Peyer's patch (tissue), 4 donors: ENCODE measurements at regions not wholly inside any gene's neighbourhood (a gene's known extent, or its start where the extent isn't known, plus 50 kb on each side); places are given as distances from the start of the nearest gene placed in this dataset.

ENCODE experiments used
- DNase-seq, 3 donors: peaks; one replicate each; pipeline ENCODE4 v3.0.0-alpha.2; 2017 to 2019
- H3K27ac ChIP-seq, 4 donors: fragments of 200-600 bp; sonication (generic); one replicate each; pipeline ENCODE4 v1.5.1; 2016 to 2019
- H3K27me3 ChIP-seq, 2 donors: fragments of 200-600 bp; sonication (generic); one replicate each; pipeline ENCODE4 v1.5.1; 2019
- H3K36me3 ChIP-seq, 3 donors: fragments of 200-600 bp; sonication (generic); one replicate each; pipeline ENCODE4 v1.5.1; 2016 to 2019
- H3K4me1 ChIP-seq, 4 donors: fragments of 200-600 bp; sonication (generic); one replicate each; pipeline ENCODE4 v1.5.1; 2016 to 2019
- H3K4me3 ChIP-seq, 4 donors: fragments of 200-600 bp; sonication (generic); 1 replicate in 3 of 4; 2 replicates in 1 of 4; pipeline ENCODE4 v1.5.1; 2016 to 2019; ENCODE audit warnings: mild to moderate bottlenecking in 1 of 4
- H3K9me3 ChIP-seq, 4 donors: fragments of 200-600 bp; sonication (generic); one replicate each; pipeline ENCODE4 v1.5.1; 2016 to 2019; ENCODE audit warnings: mild to moderate bottlenecking in 1 of 4
- CTCF ChIP-seq, 6 experiments: fragments of 450-650 bp in 4 of 6; fragments of 200-600 bp in 2 of 6; sonication (generic) in 1 of 6; IDR thresholded peaks; one replicate each; pipeline ENCODE4 v1.5.1; 2017 to 2019; ENCODE audit warnings: antibody characterized with exemption in 6 of 6, mild to moderate bottlenecking in 3 of 6, moderate library complexity in 1 of 6
- POLR2A ChIP-seq, 2 donors: fragments of 450-650 bp; IDR thresholded peaks; one replicate each; pipeline ENCODE4 v1.5.1; 2017; ENCODE audit warnings: antibody characterized with exemption in 2 of 2, mild to moderate bottlenecking in 2 of 2, moderate library complexity in 2 of 2

GRCh38 chr2:181169503-181169902, 189.1 kb downstream of the UBE2E3 start:
- no peaks in the 10 kb centered on the region for H3K9me3 ChIP-seq
- no peaks in the 10 kb centered on the region for H3K27me3 ChIP-seq
- TF ChIP-seq CTCF (IDR thresholded peaks at IDR 0.05) (no peak), POLR2A (IDR thresholded peaks at IDR 0.05) (no peak)
- peaks cover 0 to 5% (median 0%) of the 10 kb centered on the region in 4 donors for H3K4me1 ChIP-seq
- no peaks in the 10 kb centered on the region for H3K36me3 ChIP-seq
- H3K27ac ChIP-seq, result no peak overlapping the region
- no peak for DNase-seq
- no peak overlapping the region for H3K4me3 ChIP-seq

GRCh38 chr2:181170256-181170655, 189.9 kb downstream of the UBE2E3 start:
- Histone ChIP-seq H3K4me1 (peaks cover 0 to 5% (median 0%) of the 10 kb centered on the region in 4 donors), H3K27me3 (no peaks in the 10 kb centered on the region), H3K27ac (peak overlapping the region in 1 of 4 donors; percentile 2)

GRCh38 chr2:181172676-181173075, 192.3 kb downstream of the UBE2E3 start:
- Histone ChIP-seq H3K4me1 (peaks cover 0 to 5% (median 0%) of the 10 kb centered on the region in 4 donors), H3K4me3 (no peak overlapping the region), H3K9me3 (no peaks in the 10 kb centered on the region), H3K27ac (no peak overlapping the region), H3K27me3 (no peaks in the 10 kb centered on the region), H3K36me3 (no peaks in the 10 kb centered on the region)
- DNase-seq, result no peak
- TF ChIP-seq POLR2A (IDR thresholded peaks at IDR 0.05) (no peak), CTCF (IDR thresholded peaks at IDR 0.05) (no peak)

More at GRCh38 chr2:181170256-181170655, 189.9 kb downstream of the UBE2E3 start:
- no peak for DNase-seq
- Histone ChIP-seq H3K4me3 (no peak overlapping the region), H3K36me3 (no peaks in the 10 kb centered on the region), H3K9me3 (no peaks in the 10 kb centered on the region)
- TF ChIP-seq CTCF (IDR thresholded peaks at IDR 0.05), result no peak
- TF ChIP-seq POLR2A (IDR thresholded peaks at IDR 0.05), result no peak

GRCh38 chr2:181174611-181175580, 194.5 kb downstream of the UBE2E3 start:
- Histone ChIP-seq H3K4me1 (peaks cover 0 to 2% (median 0%) of the 10 kb centered on the region in 4 donors), H3K4me3 (no peak overlapping the region), H3K27me3 (no peaks in the 10 kb centered on the region), H3K27ac (peak overlapping the region in 1 of 4 donors; percentile 25), H3K36me3 (no peaks in the 10 kb centered on the region), H3K9me3 (no peaks in the 10 kb centered on the region)
- no peak for DNase-seq
- TF ChIP-seq POLR2A (IDR thresholded peaks at IDR 0.05) (no peak), CTCF (IDR thresholded peaks at IDR 0.05) (no peak)

- no peak overlapping the region for H3K4me3 ChIP-seq
- no peak for DNase-seq
- no peaks in the 10 kb centered on the region for H3K4me1 ChIP-seq
- H3K27ac ChIP-seq, result no peak overlapping the region
- H3K27me3 ChIP-seq, result no peaks in the 10 kb centered on the region
- TF ChIP-seq POLR2A (IDR thresholded peaks at IDR 0.05) (no peak), CTCF (IDR thresholded peaks at IDR 0.05) (no peak)
- H3K9me3 ChIP-seq, result no peaks in the 10 kb centered on the region
- no peaks in the 10 kb centered on the region for H3K36me3 ChIP-seq
Measured at GRCh38 chr2:181176540-181176939, 196.1 kb downstream of the UBE2E3 start.
